HG02588 (cell line): ENCODE measurements at regions not wholly inside any gene's neighbourhood (a gene's known extent, or its start where the extent isn't known, plus 50 kb on each side); places are given as distances from the start of the nearest gene placed in this dataset.

Source experiments
- ATAC-seq: cut with Tn5 transposase; IDR thresholded peaks from one replicate; pipeline ENCODE4 v1.9.1; 2021; ENCODE audit warnings: mild to moderate bottlenecking, moderate library complexity; ENCODE audit not compliant: unreplicated experiment

GRCh38 chr1:195941795-195942194 is 666.4 kb downstream of the KCNT2 start:
- ATAC-seq = no peak

GRCh38 chr1:195941314-195941713 is 666.9 kb downstream of the KCNT2 start:
- ATAC-seq = no peak

GRCh38 chr1:195939844-195940243 is 668.4 kb downstream of the KCNT2 start:
- no peak for ATAC-seq

- ATAC-seq = no peak
These were observed 673.3 kb downstream of the KCNT2 start for GRCh38 chr1:195934817-195935553.

- no peak for ATAC-seq
These were observed 674.4 kb downstream of the KCNT2 start for GRCh38 chr1:195933835-195934234.

- no peak for ATAC-seq
These were observed 692.4 kb downstream of the KCNT2 start for GRCh38 chr1:195915826-195916225.

- ATAC-seq = no peak
These were observed 699.2 kb downstream of the KCNT2 start for GRCh38 chr1:195909061-195909460.

GRCh38 chr1:195908121-195908520 is 700.1 kb downstream of the KCNT2 start:
- ATAC-seq = no peak

- no peak for ATAC-seq
These were observed 705.0 kb downstream of the KCNT2 start for GRCh38 chr1:195903203-195903602.

- no peak for ATAC-seq
These were observed 705.5 kb downstream of the KCNT2 start for GRCh38 chr1:195902779-195903178.

GRCh38 chr1:195899762-195900352 is 708.4 kb downstream of the KCNT2 start:
- no peak for ATAC-seq

- no peak for ATAC-seq
These were observed 709.3 kb downstream of the KCNT2 start for GRCh38 chr1:195898924-195899323.

GRCh38 chr1:195898373-195898772 is 709.9 kb downstream of the KCNT2 start:
- no peak for ATAC-seq

GRCh38 chr1:195897076-195897475 is 711.2 kb downstream of the KCNT2 start:
- no peak for ATAC-seq

- no peak for ATAC-seq
These were observed 713.8 kb downstream of the KCNT2 start for GRCh38 chr1:195894411-195894810.

- no peak for ATAC-seq
These were observed 722.2 kb downstream of the KCNT2 start for GRCh38 chr1:195886000-195886399.

GRCh38 chr1:195878478-195878877 is 729.8 kb downstream of the KCNT2 start:
- no peak for ATAC-seq

- no peak for ATAC-seq
These were observed 731.4 kb downstream of the KCNT2 start for GRCh38 chr1:195876792-195877191.

- no peak for ATAC-seq
These were observed 735.9 kb downstream of the KCNT2 start for GRCh38 chr1:195872376-195872775.

GRCh38 chr1:195867638-195868037 is 740.6 kb downstream of the KCNT2 start:
- no peak for ATAC-seq

GRCh38 chr1:195866781-195867222 is 741.4 kb downstream of the KCNT2 start:
- no peak for ATAC-seq

- no peak for ATAC-seq
These were observed 742.0 kb downstream of the KCNT2 start for GRCh38 chr1:195866091-195866780.
